ENCODE measurements at regions not wholly inside any gene's neighbourhood (a gene's known extent, or its start where the extent isn't known, plus 50 kb on each side); places are given as distances from the start of the nearest gene placed in this dataset.

GRCh38 chr14:26810631-26811030 lies 212.8 kb upstream of the NOVA1 start:
- no peak overlapping the region for H3K4me3 ChIP-seq (ENCODE audit: low read depth, low read length)
- no peaks in the 10 kb centered on the region for H3K36me3 ChIP-seq (ENCODE audit: control insufficient read depth, insufficient read depth, low read length)
- H3K27me3 ChIP-seq (ENCODE audit: control insufficient read depth, insufficient read depth, low read length) = no peaks in the 10 kb centered on the region
- TF ChIP-seq, protein P1, sequence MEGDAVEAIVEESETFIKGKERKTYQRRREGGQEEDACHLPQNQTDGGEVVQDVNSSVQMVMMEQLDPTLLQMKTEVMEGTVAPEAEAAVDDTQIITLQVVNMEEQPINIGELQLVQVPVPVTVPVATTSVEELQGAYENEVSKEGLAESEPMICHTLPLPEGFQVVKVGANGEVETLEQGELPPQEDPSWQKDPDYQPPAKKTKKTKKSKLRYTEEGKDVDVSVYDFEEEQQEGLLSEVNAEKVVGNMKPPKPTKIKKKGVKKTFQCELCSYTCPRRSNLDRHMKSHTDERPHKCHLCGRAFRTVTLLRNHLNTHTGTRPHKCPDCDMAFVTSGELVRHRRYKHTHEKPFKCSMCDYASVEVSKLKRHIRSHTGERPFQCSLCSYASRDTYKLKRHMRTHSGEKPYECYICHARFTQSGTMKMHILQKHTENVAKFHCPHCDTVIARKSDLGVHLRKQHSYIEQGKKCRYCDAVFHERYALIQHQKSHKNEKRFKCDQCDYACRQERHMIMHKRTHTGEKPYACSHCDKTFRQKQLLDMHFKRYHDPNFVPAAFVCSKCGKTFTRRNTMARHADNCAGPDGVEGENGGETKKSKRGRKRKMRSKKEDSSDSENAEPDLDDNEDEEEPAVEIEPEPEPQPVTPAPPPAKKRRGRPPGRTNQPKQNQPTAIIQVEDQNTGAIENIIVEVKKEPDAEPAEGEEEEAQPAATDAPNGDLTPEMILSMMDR (IDR thresholded peaks at IDR 0.05; ENCODE audit: insufficient read depth, low read length, poor library complexity, severe bottlenecking) = no peak
- no peak for DNase-seq (ENCODE audit: low read depth)

DNA sequence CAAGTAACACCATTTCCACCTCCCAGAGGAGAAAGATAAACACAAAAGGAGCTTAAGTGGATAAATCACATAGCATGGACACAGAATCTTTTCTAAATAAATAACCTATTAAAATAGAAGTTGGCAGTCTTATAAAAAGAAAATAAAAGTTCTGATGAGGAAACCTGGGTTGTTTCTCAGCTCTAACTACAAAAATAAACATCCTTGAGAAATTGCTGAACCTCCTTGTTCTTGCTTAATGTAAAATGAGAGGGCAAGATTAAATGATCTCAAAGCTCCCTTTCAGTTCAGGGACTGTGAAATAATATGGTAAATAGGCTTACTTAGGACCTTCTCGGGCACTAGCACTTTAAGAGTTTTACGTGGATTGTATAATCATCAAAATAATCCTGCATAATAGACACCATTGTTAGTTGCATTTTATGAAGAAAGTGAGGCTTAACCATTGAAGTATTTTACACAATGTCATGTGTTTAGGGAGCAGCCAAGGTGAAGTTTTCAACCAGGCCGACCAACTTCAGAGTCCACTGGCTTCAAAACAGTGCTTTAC lies 214.0 kb upstream of the NOVA1 start:
- TF ChIP-seq, protein P1 (IDR thresholded peaks at IDR 0.05; ENCODE audit: insufficient read depth, low read length, poor library complexity, severe bottlenecking) = no peak
- no peaks in the 10 kb centered on the region for H3K27me3 ChIP-seq (ENCODE audit: control insufficient read depth, insufficient read depth, low read length)
- H3K36me3 ChIP-seq (ENCODE audit: control insufficient read depth, insufficient read depth, low read length) = no peaks in the 10 kb centered on the region
- DNase-seq (ENCODE audit: low read depth) = no peak
- no peak overlapping the region for H3K4me3 ChIP-seq (ENCODE audit: low read depth, low read length)

- TF ChIP-seq, protein P1 (IDR thresholded peaks at IDR 0.05; ENCODE audit: insufficient read depth, low read length, poor library complexity, severe bottlenecking) = no peak
- no peak for DNase-seq (ENCODE audit: low read depth)
- no peaks in the 10 kb centered on the region for H3K36me3 ChIP-seq (ENCODE audit: control insufficient read depth, insufficient read depth, low read length)
- no peaks in the 10 kb centered on the region for H3K27me3 ChIP-seq (ENCODE audit: control insufficient read depth, insufficient read depth, low read length)
- H3K4me3 ChIP-seq (ENCODE audit: low read depth, low read length) = no peak overlapping the region
These were observed 222.3 kb upstream of the NOVA1 start for GRCh38 chr14:26820138-26820537.

DNA sequence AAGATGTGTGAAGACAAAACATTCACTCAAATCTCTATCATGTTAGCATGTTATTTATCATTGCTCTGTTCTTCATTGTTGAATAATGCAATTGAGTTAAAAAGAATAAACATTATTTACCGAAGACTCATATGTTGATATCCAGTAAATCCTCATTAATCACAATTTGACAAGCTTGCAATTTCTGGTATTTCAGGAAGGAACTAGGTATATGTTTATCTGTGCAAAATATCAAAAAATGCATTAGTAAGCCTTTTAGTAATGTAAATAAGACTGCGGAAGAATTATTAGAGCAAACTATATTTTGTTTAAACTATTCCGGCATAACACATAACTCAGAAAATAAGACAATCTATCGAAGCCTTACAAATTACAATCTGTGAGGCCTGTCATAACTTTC lies 222.7 kb upstream of the NOVA1 start:
- no peaks in the 10 kb centered on the region for H3K36me3 ChIP-seq (ENCODE audit: control insufficient read depth, insufficient read depth, low read length)
- H3K27me3 ChIP-seq (ENCODE audit: control insufficient read depth, insufficient read depth, low read length) = no peaks in the 10 kb centered on the region
- DNase-seq (ENCODE audit: low read depth) = no peak
- TF ChIP-seq, protein P1 (IDR thresholded peaks at IDR 0.05; ENCODE audit: insufficient read depth, low read length, poor library complexity, severe bottlenecking) = no peak
- H3K4me3 ChIP-seq (ENCODE audit: low read depth, low read length) = no peak overlapping the region

- H3K4me3 ChIP-seq (ENCODE audit: low read depth, low read length) = no peak overlapping the region
- no peaks in the 10 kb centered on the region for H3K36me3 ChIP-seq (ENCODE audit: control insufficient read depth, insufficient read depth, low read length)
- no peaks in the 10 kb centered on the region for H3K27me3 ChIP-seq (ENCODE audit: control insufficient read depth, insufficient read depth, low read length)
- DNase-seq (ENCODE audit: low read depth) = no peak
- TF ChIP-seq, protein P1 (IDR thresholded peaks at IDR 0.05; ENCODE audit: insufficient read depth, low read length, poor library complexity, severe bottlenecking) = no peak
These were observed 230.9 kb upstream of the NOVA1 start for GRCh38 chr14:26828741-26829140.

DNA sequence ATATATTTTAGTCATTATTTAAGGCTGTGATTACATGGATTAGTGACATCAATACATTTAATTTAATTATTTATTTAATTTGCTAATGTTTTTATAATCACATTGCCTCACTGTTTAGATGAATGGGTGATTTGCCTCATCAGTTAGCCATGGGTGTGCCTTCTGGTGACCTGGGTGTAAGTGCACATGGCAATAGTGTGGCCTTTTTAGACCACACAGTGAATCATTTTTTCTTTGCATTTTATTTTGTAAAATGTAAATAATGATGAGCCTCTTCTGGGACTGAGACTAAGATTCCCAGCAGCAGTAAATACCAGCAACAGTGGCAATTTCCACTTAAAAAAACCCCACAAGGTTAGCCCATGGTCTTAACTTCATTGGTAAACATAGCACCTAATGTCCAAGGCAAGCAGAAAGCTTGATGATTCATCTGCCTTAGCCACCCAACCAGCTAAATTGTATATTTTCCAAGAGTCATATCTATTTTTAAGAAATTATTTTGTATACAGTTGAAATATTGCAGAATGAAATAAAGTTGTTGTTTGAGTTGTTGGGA lies 235.9 kb upstream of the NOVA1 start:
- TF ChIP-seq, protein P1 (IDR thresholded peaks at IDR 0.05; ENCODE audit: insufficient read depth, low read length, poor library complexity, severe bottlenecking) = no peak
- no peak for DNase-seq (ENCODE audit: low read depth)
- H3K27me3 ChIP-seq (ENCODE audit: control insufficient read depth, insufficient read depth, low read length) = no peaks in the 10 kb centered on the region
- no peaks in the 10 kb centered on the region for H3K36me3 ChIP-seq (ENCODE audit: control insufficient read depth, insufficient read depth, low read length)
- H3K4me3 ChIP-seq (ENCODE audit: low read depth, low read length) = no peak overlapping the region

All from kidney epithelial cell (primary cell).